Common myeloid progenitor, CD34-positive (primary cell): ENCODE measurements at regions not wholly inside any gene's neighbourhood (a gene's known extent, or its start where the extent isn't known, plus 50 kb on each side); places are given as distances from the start of the nearest gene placed in this dataset.

ENCODE experiments used
- CTCF ChIA-PET: fragments of 350-600 bp; sonication (Branson Sonifier 250); formaldehyde crosslinking; loops from one replicate; lab custom pipeline; 2021; ENCODE audit warnings: antibody characterized with exemption; lab: Charles Lee
- POLR2A ChIA-PET: fragments of 350-600 bp; sonication (Branson Sonifier 250); formaldehyde crosslinking; loops from one replicate; lab custom pipeline; 2021; ENCODE audit warnings: antibody characterized with exemption; lab: Charles Lee
- DNase-seq, 3 donors: peaks; one replicate each; pipeline versions ENCODE4 v3.0.0 to v3.0.0-alpha.2; 2013
- H3K27ac ChIP-seq, 2 experiments: 1 replicate in 1 of 2; 2 replicates in 1 of 2; pipeline ENCODE4 v1.7.0; 2013; ENCODE audit warnings: inconsistent platforms in 2 of 2, low read length in 2 of 2, mild to moderate bottlenecking in 2 of 2, low read depth in 1 of 2, moderate library complexity in 1 of 2; ENCODE audit not compliant: severe bottlenecking in 2 of 2, insufficient read depth in 1 of 2, poor library complexity in 1 of 2
- H3K27me3 ChIP-seq, 5 experiments: replicated peaks in 2 of 5; 1 replicate in 3 of 5; 2 replicates in 2 of 5; pipeline versions ENCODE4 v1.6.1 to v1.7.0; 2013; ENCODE audit warnings: low read length in 4 of 5, mild to moderate bottlenecking in 2 of 5, moderate library complexity in 2 of 5, inconsistent platforms in 1 of 5; ENCODE audit not compliant: insufficient read depth in 5 of 5, control insufficient read depth in 4 of 5
- H3K36me3 ChIP-seq, 4 experiments: 1 replicate in 2 of 4; 2 replicates in 2 of 4; pipeline versions ENCODE4 v1.6.1 to v1.7.0; 2013; ENCODE audit warnings: low read length in 3 of 4, control low read depth in 1 of 4, mild to moderate bottlenecking in 1 of 4; ENCODE audit not compliant: control insufficient read depth in 4 of 4, insufficient read depth in 4 of 4
- H3K4me1 ChIP-seq, 4 experiments: 1 replicate in 3 of 4; 2 replicates in 1 of 4; pipeline versions ENCODE4 v1.6.1 to v1.7.1; 2013; ENCODE audit warnings: low read length in 3 of 4, mild to moderate bottlenecking in 3 of 4, control low read depth in 1 of 4, inconsistent platforms in 1 of 4, moderate library complexity in 1 of 4; ENCODE audit not compliant: control insufficient read depth in 4 of 4, insufficient read depth in 4 of 4; ENCODE audit errors: control extremely low read depth in 1 of 4
- H3K4me3 ChIP-seq, 7 experiments: 1 replicate in 4 of 7; 2 replicates in 3 of 7; pipeline versions ENCODE4 v1.5.1 to v1.7.0; 2013; ENCODE audit warnings: mild to moderate bottlenecking in 7 of 7, low read length in 6 of 7, moderate library complexity in 6 of 7, inconsistent platforms in 2 of 7, low read depth in 2 of 7, control low read depth in 1 of 7; ENCODE audit not compliant: insufficient read depth in 4 of 7, control insufficient read depth in 1 of 7; ENCODE audit errors: extremely low read depth in 1 of 7
- H3K9me3 ChIP-seq, 5 experiments: 1 replicate in 4 of 5; 2 replicates in 1 of 5; pipeline versions ENCODE4 v1.6.1 to v1.7.1; 2013; ENCODE audit warnings: low read length in 4 of 5, mild to moderate bottlenecking in 2 of 5, inconsistent platforms in 1 of 5, low read depth in 1 of 5, moderate library complexity in 1 of 5; ENCODE audit not compliant: control insufficient read depth in 4 of 5, insufficient read depth in 2 of 5; ENCODE audit errors: control extremely low read depth in 1 of 5
- WGBS: methylation state at CpG from one replicate; pipeline ENCODE4 v1.1.5; 2013; ENCODE audit not compliant: insufficient coverage; 5-methylcytosine and 5-hydroxymethylcytosine counted together

DNA sequence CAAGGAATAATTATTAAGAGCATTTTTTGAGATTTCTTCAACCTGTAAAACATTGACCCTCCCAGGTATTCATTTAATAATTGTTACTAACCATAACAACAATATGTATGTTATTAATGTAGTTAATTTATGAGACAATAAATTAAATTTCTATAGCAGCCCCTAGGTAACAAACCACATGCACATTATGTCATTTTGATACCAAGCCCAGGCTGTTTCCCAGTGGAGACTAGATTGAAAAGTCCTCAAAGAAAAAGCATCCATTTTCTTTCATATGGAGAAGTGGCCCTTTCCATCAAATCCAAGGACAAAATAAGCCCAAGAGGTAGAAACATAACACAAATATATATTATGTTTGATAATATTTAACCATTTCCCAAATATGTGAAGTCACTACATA, 104.3 kb upstream of the GK2 start:
- DNase-seq: no peak
- Histone ChIP-seq H3K9me3 (no peaks in the 10 kb centered on the region), H3K4me3 (no peak overlapping the region), H3K4me1 (peaks cover 0 to 19% (median 5%) of the 10 kb centered on the region in 4 experiments), H3K36me3 (no peaks in the 10 kb centered on the region), H3K27me3 (no peaks in the 10 kb centered on the region), H3K27ac (no peak overlapping the region)
- ChIA-PET CTCF (no interaction called here), POLR2A (no interaction called here)

DNA sequence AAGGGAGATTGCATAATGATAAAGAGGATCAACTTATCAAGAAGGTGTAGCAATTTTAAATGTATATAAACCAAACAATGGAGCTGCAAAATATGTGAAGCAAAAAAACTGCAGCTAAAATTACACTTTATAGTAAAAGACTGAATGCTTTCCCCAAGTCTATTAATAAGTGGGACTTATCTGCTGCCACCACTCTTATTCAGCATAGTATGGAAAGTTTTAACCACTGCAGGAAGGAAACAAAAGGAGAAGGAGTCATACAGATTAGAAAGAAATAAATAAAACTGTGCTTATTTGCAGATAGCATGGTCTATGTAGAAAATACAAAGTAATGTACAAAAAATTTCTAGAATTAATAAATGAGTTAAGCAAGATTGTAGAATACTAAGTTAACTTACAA, 94.1 kb upstream of the GK2 start:
- no peaks in the 10 kb centered on the region for H3K27me3 ChIP-seq
- H3K9me3 ChIP-seq: peaks cover 0 to 4% (median 1%) of the 10 kb centered on the region in 5 experiments
- H3K4me3 ChIP-seq: peak overlapping the region in 1 of 7 experiments; percentile 30
- ChIA-PET CTCF (no interaction called here), POLR2A (no interaction called here)
- H3K4me1 ChIP-seq: peaks cover 4 to 35% (median 11%) of the 10 kb centered on the region in 4 experiments
- no peak overlapping the region for H3K27ac ChIP-seq
- H3K36me3 ChIP-seq: no peaks in the 10 kb centered on the region
- peak; percentile 48 to 90 (median 73) for DNase-seq

- no peak overlapping the region for H3K4me3 ChIP-seq
- peaks cover 0 to 25% (median 7%) of the 10 kb centered on the region in 4 experiments for H3K4me1 ChIP-seq
- ChIA-PET POLR2A (no interaction called here), CTCF (no interaction called here)
- H3K36me3 ChIP-seq: no peaks in the 10 kb centered on the region
- no peaks in the 10 kb centered on the region for H3K27me3 ChIP-seq
- H3K27ac ChIP-seq: no peak overlapping the region
- DNase-seq: no peak
- WGBS: no CpG with 5 or more reads among the region's 1 CpG
- peaks cover 0 to 3% (median 1%) of the 10 kb centered on the region in 5 experiments for H3K9me3 ChIP-seq
Measured at GRCh38 chr4:79498282-79498681, 90.3 kb upstream of the GK2 start.

- CTCF ChIA-PET: no interaction called here
- DNase-seq: no peak
- 100% methylated on average over 1 of the region's 1 CpG for WGBS
- POLR2A ChIA-PET: no interaction called here
- no peaks in the 10 kb centered on the region for H3K36me3 ChIP-seq
- H3K9me3 ChIP-seq: peaks cover 0 to 2% (median 0%) of the 10 kb centered on the region in 5 experiments
- no peaks in the 10 kb centered on the region for H3K27me3 ChIP-seq
- H3K4me3 ChIP-seq: no peak overlapping the region
- H3K27ac ChIP-seq: no peak overlapping the region
- H3K4me1 ChIP-seq: peaks cover 0 to 20% (median 7%) of the 10 kb centered on the region in 4 experiments
Measured at GRCh38 chr4:79497001-79497400, 89.0 kb upstream of the GK2 start.

- H3K27me3 ChIP-seq: no peaks in the 10 kb centered on the region
- no peak for DNase-seq
- no peaks in the 10 kb centered on the region for H3K9me3 ChIP-seq
- ChIA-PET POLR2A (no interaction called here), CTCF (interaction anchor here (1.4 kb wide), 1 partner anchor 15 kb away, joined by 3 read pairs; no protein-coding TSS in a partner anchor)
- WGBS: 100% methylated on average over 1 of the region's 1 CpG
- H3K4me3 ChIP-seq: no peak overlapping the region
- peaks cover 0 to 8% (median 2%) of the 10 kb centered on the region in 4 experiments for H3K4me1 ChIP-seq
- H3K36me3 ChIP-seq: no peaks in the 10 kb centered on the region
- H3K27ac ChIP-seq: no peak overlapping the region
Measured at GRCh38 chr4:79495447-79495846, 87.4 kb upstream of the GK2 start.

DNA sequence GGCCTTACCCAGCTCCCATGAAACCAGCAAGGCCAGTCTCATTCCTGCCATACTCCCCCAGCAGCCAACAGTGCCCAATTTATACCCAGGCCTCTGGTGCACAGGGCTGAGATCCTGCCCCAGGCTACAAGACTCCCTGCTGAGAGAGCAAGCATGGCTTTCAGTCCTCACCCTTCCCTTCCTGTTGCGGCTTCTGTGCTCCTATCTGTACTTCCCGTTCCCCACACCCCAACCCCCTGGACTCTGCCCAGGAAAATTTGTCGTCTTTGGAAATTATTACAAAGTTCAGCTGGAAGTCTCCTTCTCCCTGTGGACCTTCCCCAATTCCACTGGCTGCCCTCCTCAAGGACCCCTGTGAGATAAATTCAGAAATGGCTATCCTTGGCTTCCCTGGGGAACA, 84.1 kb upstream of the GK2 start:
- CTCF ChIA-PET: no interaction called here
- WGBS: 89% methylated on average over 3 of the region's 3 CpGs
- Histone ChIP-seq H3K4me3 (no peak overlapping the region), H3K27ac (no peak overlapping the region), H3K36me3 (no peaks in the 10 kb centered on the region), H3K4me1 (no peaks in the 10 kb centered on the region), H3K27me3 (no peaks in the 10 kb centered on the region), H3K9me3 (no peaks in the 10 kb centered on the region)
- POLR2A ChIA-PET: no interaction called here
- no peak for DNase-seq

DNA sequence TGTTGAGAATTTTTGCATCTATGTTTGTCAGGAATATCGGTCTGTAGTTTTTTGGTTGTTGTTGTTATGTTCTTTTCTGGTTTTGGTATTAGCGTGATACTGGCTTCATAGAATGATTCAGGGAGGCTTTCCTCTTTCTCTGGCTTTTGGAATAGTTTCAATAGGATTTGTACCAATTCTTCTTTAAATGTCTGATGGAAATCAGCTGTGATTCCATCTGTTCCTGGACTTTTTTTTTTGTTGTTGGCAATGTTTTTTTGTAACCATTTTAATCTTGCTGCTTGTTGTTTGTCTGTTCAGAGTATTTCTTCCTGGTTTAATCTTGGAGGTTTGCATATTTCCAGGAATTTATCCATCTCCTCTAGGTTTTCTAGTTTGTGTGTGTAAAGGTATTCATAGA, 81.5 kb upstream of the GK2 start:
- Histone ChIP-seq H3K9me3 (peaks cover 0 to 2% (median 0%) of the 10 kb centered on the region in 5 experiments), H3K4me3 (no peak overlapping the region), H3K27ac (no peak overlapping the region), H3K27me3 (no peaks in the 10 kb centered on the region), H3K4me1 (no peaks in the 10 kb centered on the region), H3K36me3 (no peaks in the 10 kb centered on the region)
- CTCF ChIA-PET: interaction anchor here (1.1 kb wide), 1 partner anchor 13 kb away, joined by 3 read pairs; no protein-coding TSS in a partner anchor
- POLR2A ChIA-PET: no interaction called here
- 95% methylated on average over 2 of the region's 2 CpGs for WGBS
- no peak for DNase-seq
